IPS-20b (cell line): ENCODE measurements at regions not wholly inside any gene's neighbourhood (a gene's known extent, or its start where the extent isn't known, plus 50 kb on each side); places are given as distances from the start of the nearest gene placed in this dataset.
"Not testable (repeated sequence)": the region's sequence is repeated elsewhere in the genome, so short reads cannot be mapped to it uniquely, and the experiment has no call there.

Source experiments
- H3K27ac ChIP-seq: one replicate; pipeline ENCODE4 v1.5.1; 2013; ENCODE audit warnings: low read length
- H3K27me3 ChIP-seq: 2 replicates; pipeline ENCODE4 v1.6.1; 2013; ENCODE audit warnings: mild to moderate bottlenecking, low read length, inconsistent platforms; ENCODE audit not compliant: insufficient read depth
- H3K36me3 ChIP-seq: 2 replicates; pipeline ENCODE4 v1.6.1; 2013; ENCODE audit warnings: low read depth, mild to moderate bottlenecking, inconsistent platforms, low read length, moderate library complexity; ENCODE audit not compliant: insufficient read depth
- H3K4me1 ChIP-seq: 2 replicates; pipeline ENCODE4 v1.6.1; 2013; ENCODE audit warnings: mild to moderate bottlenecking, control low read depth, inconsistent platforms, low read length, moderate library complexity; ENCODE audit not compliant: insufficient read depth
- H3K4me3 ChIP-seq: 2 replicates; pipeline ENCODE4 v1.5.1; 2013; ENCODE audit warnings: mild to moderate bottlenecking, low read length, inconsistent platforms
- H3K9ac ChIP-seq: 2 replicates; pipeline ENCODE4 v1.6.1; 2013; ENCODE audit warnings: low read depth, mild to moderate bottlenecking, inconsistent platforms, low read length, moderate library complexity
- H3K9me3 ChIP-seq: 2 replicates; pipeline ENCODE4 v1.6.1; 2013; ENCODE audit warnings: mild to moderate bottlenecking, low read depth, low read length, inconsistent platforms; ENCODE audit not compliant: insufficient read depth

- H3K36me3 ChIP-seq = no peaks in the 10 kb centered on the region
- 0 out of 2 replicates have a peak, but pooled peaks cover 3% of the 10 kb centered on the region for H3K9me3 ChIP-seq
- no peak overlapping the region for H3K4me3 ChIP-seq
- H3K4me1 ChIP-seq = no peaks in the 10 kb centered on the region
- H3K27ac ChIP-seq = no peak overlapping the region
- H3K27me3 ChIP-seq = no peaks in the 10 kb centered on the region
- H3K9ac ChIP-seq = no peak overlapping the region
Measured at GRCh38 chr9:90489066-90489465, 153.6 kb downstream of the DIRAS2 start.

GRCh38 chr9:90499761-90500160 is 142.9 kb downstream of the DIRAS2 start:
- peaks cover 12% of the 10 kb centered on the region; the same call in 1 of the 2 replicates for H3K4me1 ChIP-seq
- no peak overlapping the region for H3K4me3 ChIP-seq
- H3K9ac ChIP-seq = no peak overlapping the region
- no peaks in the 10 kb centered on the region for H3K27me3 ChIP-seq
- H3K9me3 ChIP-seq = no peaks in the 10 kb centered on the region
- no peaks in the 10 kb centered on the region for H3K36me3 ChIP-seq
- no peak overlapping the region for H3K27ac ChIP-seq

GRCh38 chr9:90502134-90502533 is 140.5 kb downstream of the DIRAS2 start:
- no peak overlapping the region for H3K9ac ChIP-seq

GRCh38 chr9:90504486-90504885 is 138.1 kb downstream of the DIRAS2 start:
- no peak overlapping the region for H3K27ac ChIP-seq

More at GRCh38 chr9:90502134-90502533, 140.5 kb downstream of the DIRAS2 start:
- no peak overlapping the region for H3K4me3 ChIP-seq
- H3K4me1 ChIP-seq = peaks cover 12% of the 10 kb centered on the region; the same call in 1 of the 2 replicates
- no peaks in the 10 kb centered on the region for H3K27me3 ChIP-seq
- H3K36me3 ChIP-seq = no peaks in the 10 kb centered on the region
- H3K27ac ChIP-seq = no peak overlapping the region
- no peaks in the 10 kb centered on the region for H3K9me3 ChIP-seq

GRCh38 chr9:90505695-90506094 is 136.9 kb downstream of the DIRAS2 start:
- Histone ChIP-seq H3K27ac (no peak overlapping the region), H3K9me3 (no peaks in the 10 kb centered on the region), H3K9ac (no peak overlapping the region), H3K36me3 (no peaks in the 10 kb centered on the region), H3K4me3 (no peak overlapping the region), H3K27me3 (no peaks in the 10 kb centered on the region), H3K4me1 (peaks cover 12% of the 10 kb centered on the region; the same call in 1 of the 2 replicates)

More at GRCh38 chr9:90504486-90504885, 138.1 kb downstream of the DIRAS2 start:
- Histone ChIP-seq H3K27me3 (no peaks in the 10 kb centered on the region), H3K4me1 (peaks cover 12% of the 10 kb centered on the region; the same call in 1 of the 2 replicates), H3K9ac (no peak overlapping the region), H3K9me3 (no peaks in the 10 kb centered on the region), H3K4me3 (no peak overlapping the region), H3K36me3 (no peaks in the 10 kb centered on the region)

GRCh38 chr9:90506402-90506801 is 136.2 kb downstream of the DIRAS2 start:
- H3K27me3 ChIP-seq, H3K36me3 ChIP-seq, H3K27ac ChIP-seq, H3K9ac ChIP-seq, H3K9me3 ChIP-seq, H3K4me3 ChIP-seq: not testable (repeated sequence)
- H3K4me1 ChIP-seq = peaks cover 11% of the 10 kb centered on the region; the same call in 1 of the 2 replicates

GRCh38 chr9:90507621-90508020 is 135.0 kb downstream of the DIRAS2 start:
- Histone ChIP-seq H3K4me3 (no peak overlapping the region), H3K4me1 (no peaks in the 10 kb centered on the region), H3K9ac (no peak overlapping the region), H3K9me3 (no peaks in the 10 kb centered on the region), H3K27ac (no peak overlapping the region), H3K27me3 (no peaks in the 10 kb centered on the region), H3K36me3 (no peaks in the 10 kb centered on the region)

- Histone ChIP-seq H3K27ac (no peak overlapping the region), H3K4me1 (no peaks in the 10 kb centered on the region), H3K9me3 (no peaks in the 10 kb centered on the region), H3K27me3 (no peaks in the 10 kb centered on the region), H3K36me3 (no peaks in the 10 kb centered on the region), H3K9ac (no peak overlapping the region), H3K4me3 (no peak overlapping the region)
Measured at GRCh38 chr9:90508940-90509339, 133.7 kb downstream of the DIRAS2 start.

GRCh38 chr9:90511711-90512110 is 130.9 kb downstream of the DIRAS2 start:
- Histone ChIP-seq H3K36me3 (no peaks in the 10 kb centered on the region), H3K27ac (no peak overlapping the region), H3K9ac (no peak overlapping the region), H3K4me1 (0 out of 2 replicates have a peak, but pooled peaks cover 1% of the 10 kb centered on the region), H3K4me3 (no peak overlapping the region), H3K9me3 (no peaks in the 10 kb centered on the region), H3K27me3 (no peaks in the 10 kb centered on the region)

- Histone ChIP-seq H3K27me3 (no peaks in the 10 kb centered on the region), H3K36me3 (no peaks in the 10 kb centered on the region), H3K9ac (no peak overlapping the region), H3K4me3 (no peak overlapping the region), H3K4me1 (peaks cover 10% of the 10 kb centered on the region; the same call in 1 of the 2 replicates), H3K27ac (no peak overlapping the region), H3K9me3 (no peaks in the 10 kb centered on the region)
Measured at GRCh38 chr9:90514877-90515276, 127.7 kb downstream of the DIRAS2 start.

- H3K9me3 ChIP-seq = no peaks in the 10 kb centered on the region
Measured at GRCh38 chr9:90515510-90515909, 127.1 kb downstream of the DIRAS2 start.

GRCh38 chr9:90517103-90517502 is 125.5 kb downstream of the DIRAS2 start:
- Histone ChIP-seq H3K36me3 (no peaks in the 10 kb centered on the region), H3K4me3 (no peak overlapping the region), H3K27me3 (no peaks in the 10 kb centered on the region), H3K27ac (no peak overlapping the region), H3K9me3 (no peaks in the 10 kb centered on the region), H3K9ac (no peak overlapping the region), H3K4me1 (peaks cover 10% of the 10 kb centered on the region; the same call in 1 of the 2 replicates)

More at GRCh38 chr9:90515510-90515909, 127.1 kb downstream of the DIRAS2 start:
- Histone ChIP-seq H3K36me3 (no peaks in the 10 kb centered on the region), H3K27me3 (no peaks in the 10 kb centered on the region), H3K4me3 (no peak overlapping the region), H3K9ac (no peak overlapping the region), H3K27ac (no peak overlapping the region), H3K4me1 (peaks cover 10% of the 10 kb centered on the region; the same call in 1 of the 2 replicates)
